Activated CD8-positive, alpha-beta memory T cell treated with anti-CD3 and anti-CD28 coated beads, Interleukin-2, amount 50 U/mL, for 48 hours (primary cell): ENCODE measurements at regions not wholly inside any gene's neighbourhood (a gene's known extent, or its start where the extent isn't known, plus 50 kb on each side); places are given as distances from the start of the nearest gene placed in this dataset.
"Not testable (repeated sequence)": the region's sequence is repeated elsewhere in the genome, so short reads cannot be mapped to it uniquely, and the experiment has no call there.

ENCODE experiments used
- DNase-seq: peaks from one replicate; pipeline ENCODE4 v3.0.0-alpha.2; 2020

DNA sequence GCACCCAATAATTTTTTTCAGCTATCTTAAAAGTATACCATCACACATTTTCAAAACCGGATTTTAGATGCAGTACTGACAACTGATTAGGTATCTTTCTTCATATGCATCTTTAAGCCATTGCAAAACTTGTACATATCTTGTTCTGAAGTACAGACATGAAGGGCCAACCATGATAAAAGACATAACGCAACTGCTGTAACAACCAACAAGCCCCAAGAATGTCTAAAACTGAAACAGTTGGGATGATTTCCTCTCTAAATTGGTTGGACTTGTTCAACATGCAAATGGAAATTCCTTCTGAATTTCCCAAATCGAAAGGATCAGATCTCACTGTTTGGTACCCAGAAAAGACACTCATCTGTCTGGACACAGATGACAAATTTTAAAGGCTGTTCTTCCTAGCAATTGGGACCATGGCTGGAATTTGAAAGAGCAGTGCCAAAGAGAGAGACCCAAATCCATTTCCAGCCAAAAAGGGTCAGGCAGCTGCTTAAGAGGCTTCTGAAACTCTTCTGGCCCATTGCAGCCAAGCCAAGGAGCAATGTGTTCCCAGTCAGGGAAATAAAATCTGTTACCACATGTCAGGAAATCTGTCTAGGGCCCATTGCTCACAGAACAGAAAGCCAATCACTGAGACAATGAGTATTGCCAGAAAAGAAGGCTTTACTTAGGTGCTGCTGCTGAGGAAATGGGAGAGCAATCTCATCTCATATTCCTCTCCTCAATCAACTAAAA, 1122.4 kb upstream of the USP15 start:
- no peak for DNase-seq

DNA sequence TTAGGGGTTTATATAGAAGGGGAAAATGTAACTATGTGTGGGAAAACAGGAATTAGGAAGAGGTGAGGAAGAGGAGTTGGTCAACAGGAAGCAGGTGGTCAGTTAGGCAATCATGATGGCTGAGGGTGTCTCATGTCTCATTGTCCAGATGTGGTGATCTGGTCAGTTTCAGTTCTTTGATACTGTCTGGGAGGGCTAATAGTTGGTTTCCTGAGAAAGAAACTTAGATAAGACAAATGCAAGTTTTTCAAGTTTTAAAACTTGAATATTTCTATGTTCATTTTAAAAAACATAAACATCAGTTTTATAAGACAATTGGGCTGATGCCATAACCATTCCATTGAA, 1121.8 kb upstream of the USP15 start:
- no peak for DNase-seq

DNA sequence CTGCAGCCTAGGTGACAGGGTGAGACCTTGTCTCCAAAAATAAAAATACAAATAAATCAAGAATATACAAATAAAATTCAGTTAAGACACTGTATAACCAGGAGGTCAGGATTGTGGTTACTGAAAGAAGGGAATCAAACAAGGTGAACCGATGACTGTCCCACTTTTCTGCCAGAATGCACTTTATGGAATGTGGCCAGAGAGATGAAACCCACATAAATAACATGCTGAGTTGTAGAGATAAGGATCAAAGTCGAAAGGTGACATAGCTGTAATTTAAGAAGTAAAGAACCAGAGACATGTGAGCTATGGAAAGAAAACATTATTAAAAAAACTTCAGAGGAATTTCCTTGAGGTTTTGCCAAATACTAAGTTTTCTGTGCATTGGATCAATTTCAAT, 1098.2 kb upstream of the USP15 start:
- no peak for DNase-seq

DNA sequence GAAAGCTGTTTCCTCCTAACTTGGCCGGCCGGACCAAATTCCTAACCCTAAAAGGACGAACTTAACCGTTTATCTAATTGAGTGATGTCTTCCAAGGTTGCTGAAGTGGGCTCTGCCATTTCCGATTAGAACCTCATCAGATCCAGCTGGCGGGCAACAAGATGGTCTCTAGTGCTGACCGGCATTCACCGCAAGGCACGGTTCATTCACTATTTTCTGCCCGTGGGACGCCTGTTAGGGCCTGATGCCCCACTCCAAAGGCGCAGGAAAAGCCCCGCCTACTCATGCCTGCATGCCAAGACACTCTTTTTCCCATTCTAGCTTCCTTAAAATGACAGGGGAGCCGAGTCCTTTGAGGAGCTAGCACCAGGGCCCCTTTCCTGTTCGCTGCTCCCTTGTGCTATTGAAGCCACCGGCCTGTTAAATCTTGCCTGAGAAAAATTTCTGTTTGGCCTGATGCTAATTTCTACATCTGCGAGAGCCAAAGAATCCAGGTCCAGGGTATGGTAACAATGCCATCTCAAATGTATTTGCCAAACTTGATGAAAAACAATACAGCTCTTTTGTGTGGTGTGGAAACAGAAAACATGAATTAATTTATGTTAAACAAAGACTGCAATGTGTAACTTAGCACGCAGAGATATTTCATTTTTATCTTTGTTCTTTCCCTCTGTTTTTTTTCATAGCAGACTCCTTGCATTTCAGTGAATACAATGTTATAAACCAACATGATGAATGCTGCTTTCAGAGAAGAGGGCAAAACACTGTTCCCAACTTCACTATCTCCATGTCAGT, 1071.2 kb upstream of the USP15 start:
- DNase-seq: no peak

DNA sequence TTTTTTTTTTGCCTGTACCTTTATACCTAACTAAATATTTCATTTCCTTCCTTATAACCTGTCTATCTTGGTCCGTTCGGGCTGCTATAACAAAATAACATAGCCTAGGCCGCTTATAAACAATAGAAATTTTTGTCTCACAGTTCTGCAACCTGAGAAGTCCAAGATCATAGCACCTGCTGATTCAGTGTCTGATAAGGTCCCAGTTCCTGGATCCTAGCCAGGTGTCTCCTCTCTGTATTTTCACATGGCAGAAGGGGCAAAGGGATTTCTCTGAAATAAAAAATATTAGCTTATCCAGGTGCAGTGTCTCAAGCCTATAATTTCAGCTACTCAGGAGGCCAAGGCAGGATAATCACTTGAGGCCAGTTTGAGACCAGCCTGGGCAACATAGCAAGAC, 1046.6 kb upstream of the USP15 start:
- no peak for DNase-seq

DNA sequence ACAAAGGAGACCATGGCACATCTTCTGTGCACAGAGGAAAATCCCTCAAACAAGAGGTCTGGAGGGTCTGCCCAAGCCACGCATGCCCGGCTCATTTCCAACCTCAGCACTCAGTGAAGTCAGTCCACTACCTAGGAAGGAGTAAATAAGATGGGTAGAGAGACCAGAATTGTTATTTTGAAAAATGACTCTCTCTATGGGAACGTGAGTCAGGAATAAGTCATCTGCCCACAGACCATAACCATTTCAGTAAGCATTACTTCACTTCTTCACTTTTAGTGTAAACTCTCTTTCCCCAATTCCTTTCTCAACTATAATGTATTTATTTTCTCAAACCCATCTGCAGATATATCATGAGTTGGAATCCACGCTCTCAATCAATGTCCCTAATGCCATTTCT, 1039.9 kb upstream of the USP15 start:
- no peak for DNase-seq

DNA sequence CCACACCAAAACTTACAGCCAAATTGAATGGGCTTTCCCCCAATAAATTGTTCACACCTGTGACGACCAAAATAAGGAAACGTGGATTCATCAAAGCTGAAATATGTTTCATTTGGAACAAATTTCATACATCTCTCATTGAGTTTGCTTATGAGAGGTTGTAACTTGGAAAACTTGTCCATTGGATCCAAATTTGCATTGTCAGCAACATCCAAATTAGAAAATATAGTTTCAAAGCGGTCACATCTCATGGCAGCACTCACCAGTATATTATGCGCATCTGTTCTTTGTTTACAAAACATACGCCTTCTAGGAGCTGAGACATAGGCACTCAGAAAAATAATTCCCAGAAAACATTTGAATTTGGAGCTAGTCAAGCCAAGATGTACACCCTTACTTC, 1028.2 kb upstream of the USP15 start:
- no peak for DNase-seq

DNA sequence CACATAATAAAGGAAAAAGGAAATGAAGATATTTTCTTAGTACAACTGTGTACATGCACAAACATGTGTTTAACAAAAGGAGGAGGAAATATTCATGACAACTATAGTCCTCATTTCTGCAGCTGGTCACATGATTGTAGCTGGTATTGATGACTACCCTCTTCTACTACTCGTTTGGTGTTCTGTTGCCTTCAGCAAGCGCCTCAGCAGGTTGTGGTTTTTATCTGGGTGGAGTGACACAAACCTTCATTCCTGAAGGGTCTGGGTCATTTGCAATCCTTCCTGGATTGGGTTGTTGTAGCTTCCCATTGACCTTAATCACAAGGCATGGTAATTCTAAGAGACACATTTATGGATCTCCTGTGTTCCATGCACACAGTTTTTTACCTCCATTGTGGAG, 1009.9 kb upstream of the USP15 start:
- no peak for DNase-seq

DNA sequence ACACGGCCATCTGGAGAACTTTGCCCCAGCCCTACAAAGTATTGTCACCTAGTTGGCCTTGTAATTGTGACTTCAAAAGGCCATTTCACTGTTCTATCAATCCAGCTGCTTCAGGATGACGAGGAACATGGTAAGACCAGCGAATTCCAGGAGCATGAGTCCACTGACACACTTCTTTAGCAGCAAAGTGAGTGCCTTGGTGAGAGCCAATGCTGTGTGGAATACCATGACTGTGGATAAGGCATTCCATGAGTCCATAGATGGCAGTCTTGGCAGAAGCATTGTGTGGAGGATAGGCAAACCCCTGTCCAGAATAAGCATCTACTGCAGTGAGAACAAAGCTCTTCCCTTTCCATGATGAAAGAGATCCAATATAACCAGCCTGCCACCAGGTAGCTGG, 1009.1 kb upstream of the USP15 start:
- no peak for DNase-seq

DNA sequence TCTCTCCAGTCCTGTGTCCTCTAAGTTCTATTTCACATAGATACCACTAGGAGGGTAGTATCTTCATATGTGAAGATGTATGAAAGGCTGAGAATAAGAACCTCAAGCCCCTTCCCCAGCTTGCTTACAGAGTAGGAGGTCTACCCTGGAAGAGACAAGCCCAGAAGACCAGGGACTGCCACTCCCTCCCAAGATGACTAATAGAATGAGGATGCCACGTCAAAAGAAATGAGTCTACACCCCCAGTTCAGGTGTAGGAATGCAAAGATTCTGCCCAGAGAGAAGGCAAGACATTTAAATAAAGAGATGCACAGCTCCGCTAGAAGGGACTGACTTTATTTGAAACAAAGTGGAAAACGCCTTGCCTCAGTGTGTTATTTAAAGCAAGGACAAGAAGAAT, 1006.0 kb upstream of the USP15 start:
- no peak for DNase-seq

DNA sequence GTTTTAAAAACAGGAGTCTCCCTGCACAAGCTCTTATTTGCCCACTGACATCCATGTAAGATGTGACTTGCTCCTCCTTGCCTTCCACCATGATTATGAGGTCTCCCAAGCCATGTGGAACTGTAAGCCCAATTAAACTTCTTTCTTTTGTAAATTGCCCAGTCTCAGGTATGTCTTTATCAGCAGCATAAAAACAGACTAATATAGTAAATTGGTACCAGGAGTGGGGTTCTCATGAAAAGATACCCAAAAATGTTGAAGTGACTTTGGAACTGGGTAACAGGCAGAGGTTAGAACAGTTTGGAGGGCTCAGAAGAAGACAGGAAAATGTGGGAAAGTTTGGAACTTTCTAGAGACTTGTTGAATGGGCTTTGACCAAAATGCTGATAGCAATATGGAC, 995.9 kb upstream of the USP15 start:
- DNase-seq: not testable (repeated sequence)

DNA sequence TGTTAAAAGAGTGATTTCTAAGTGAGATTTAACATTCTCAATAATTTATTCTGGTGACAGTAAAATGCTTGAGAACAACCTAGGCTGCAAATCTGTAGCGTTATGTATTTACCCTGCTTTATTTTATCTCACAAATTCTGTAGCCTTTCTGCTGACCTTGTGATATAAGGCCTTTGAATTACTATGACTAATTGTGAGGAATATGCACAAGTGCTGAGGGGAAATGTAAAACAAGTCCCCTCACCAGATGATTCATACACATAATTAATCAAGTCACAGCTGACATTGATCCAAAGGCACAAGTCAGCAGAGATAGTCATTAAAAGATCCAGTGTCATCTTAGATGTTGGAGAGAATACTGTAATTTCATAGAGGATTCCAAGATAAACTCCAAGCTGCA, 992.7 kb upstream of the USP15 start:
- DNase-seq: no peak

DNA sequence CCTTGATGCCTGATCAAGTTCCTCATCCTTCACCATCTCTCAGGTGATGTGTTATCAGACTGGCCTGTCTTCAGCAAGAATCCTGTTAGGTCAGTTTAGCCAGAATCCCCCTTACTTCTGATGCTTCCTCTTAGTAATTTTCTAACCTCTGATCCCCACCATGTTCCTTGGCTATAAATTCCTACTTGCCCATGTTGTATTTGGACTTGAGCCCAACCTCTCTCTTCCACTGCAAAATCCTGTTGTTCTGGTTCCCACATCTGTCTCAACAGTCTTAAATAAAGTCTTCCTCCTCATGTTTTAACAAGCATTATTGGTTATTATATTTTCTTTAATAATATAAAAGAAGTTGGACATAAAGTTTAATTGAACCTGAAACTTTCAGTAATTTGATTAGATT, 987.8 kb upstream of the USP15 start:
- DNase-seq: no peak

DNA sequence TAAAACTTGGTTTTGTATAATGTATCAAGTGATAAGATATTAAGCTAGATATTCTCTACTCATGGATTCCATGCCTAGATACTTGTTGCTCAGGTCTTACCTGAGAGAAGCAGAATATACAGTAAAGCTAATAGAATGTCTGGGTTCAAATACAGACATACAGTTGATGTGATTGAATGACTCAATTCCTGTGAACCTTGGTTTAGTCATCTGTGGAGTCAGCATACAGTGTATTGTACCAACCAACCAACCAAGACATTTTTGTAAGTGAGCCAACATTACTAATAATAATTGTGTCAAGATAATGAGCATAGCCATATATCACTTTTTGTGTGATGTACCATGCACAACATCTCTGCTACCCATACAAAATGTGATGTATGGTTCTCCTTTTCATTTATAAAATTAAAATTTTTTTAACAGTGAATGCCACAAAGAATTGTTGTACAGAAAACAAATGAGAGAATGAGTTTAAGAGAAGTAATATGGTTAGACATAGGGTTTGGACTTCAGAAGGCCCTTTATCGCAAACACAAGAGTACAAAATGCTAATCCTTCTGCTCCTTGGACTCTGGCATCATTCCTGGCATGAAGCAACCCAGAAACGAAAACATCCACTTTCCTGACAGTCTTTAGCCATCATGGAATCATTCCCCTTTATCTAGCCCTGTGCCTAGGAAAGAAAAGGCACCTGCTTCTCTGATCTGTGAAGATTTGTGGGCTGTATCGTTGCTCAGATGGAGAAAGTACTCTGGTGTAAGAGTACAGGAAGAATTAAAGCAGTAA, 977.2 kb upstream of the USP15 start:
- no peak for DNase-seq

DNA sequence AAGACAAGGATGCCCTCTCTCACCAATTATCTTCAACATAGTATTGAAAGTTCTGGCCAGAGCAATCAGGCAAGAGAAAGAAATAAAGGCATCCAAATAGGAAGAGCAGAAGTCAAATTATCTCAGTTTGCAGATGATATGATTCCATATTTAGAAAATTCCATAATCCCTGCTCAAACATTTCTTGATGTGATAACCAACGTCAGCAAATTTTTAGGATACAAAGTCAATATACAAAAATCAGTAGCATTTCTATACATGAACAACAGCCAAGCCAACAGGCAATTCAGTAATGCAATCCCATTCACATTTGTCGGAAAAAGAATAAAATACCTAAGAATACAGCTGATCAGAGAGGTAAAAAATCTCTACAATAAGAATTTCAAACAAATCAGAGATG, 969.7 kb upstream of the USP15 start:
- no peak for DNase-seq

DNA sequence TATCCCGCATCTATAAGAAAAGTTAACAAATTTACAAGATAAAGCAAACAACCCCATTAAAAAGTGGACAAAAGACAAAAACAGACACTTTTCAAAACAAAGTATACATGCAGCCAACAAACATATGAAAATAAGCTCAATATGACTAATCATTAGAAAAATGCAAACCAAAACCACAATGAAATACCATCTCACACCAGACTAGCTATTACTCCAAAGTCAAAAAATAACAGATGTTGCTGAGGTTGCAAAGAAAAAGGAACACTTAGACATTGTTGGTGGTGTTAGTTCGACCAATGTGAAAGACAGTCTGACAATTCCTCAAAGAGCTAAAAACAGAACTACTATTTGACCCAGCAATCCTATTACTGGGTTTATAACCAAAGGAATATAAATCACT, 968.6 kb upstream of the USP15 start:
- DNase-seq: no peak

DNA sequence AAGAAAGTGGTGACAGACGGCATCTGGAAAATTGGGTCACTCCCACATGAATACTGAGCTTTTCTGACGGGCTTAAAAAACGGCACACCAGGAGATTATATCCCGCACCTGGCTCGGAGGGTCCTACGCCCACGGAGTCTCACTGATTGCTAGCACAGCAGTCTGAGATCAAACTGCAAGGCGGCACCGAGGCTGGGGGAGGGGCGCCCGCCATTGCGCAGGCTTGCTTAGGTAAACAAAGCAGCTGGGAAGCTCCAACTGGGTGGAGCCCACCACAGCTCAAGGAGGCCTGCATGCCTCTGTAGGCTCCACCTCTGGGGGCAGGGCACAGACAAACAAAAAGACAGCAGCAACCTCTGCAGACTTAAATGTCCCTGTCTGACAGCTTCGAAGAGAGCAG, 966.2 kb upstream of the USP15 start:
- DNase-seq: not testable (repeated sequence)

DNA sequence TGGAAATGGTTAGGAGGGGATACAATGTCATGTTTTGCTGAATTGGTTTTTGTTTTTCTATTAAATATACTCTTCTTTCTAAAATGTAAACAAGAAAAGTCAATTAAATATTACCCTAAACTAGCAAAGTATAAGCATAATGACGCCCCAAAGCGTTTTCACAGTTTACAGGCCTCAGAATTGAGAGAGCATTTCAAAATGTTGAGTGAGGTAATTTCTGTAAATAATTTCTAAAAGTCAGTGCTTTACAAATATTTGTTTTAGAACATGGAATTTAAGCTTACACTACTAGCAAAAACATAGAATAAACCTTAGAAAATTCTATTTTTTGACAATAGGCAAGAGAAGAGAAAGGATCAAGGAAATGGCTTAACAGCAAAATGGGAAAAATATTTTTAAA, 958.4 kb upstream of the USP15 start:
- no peak for DNase-seq

DNA sequence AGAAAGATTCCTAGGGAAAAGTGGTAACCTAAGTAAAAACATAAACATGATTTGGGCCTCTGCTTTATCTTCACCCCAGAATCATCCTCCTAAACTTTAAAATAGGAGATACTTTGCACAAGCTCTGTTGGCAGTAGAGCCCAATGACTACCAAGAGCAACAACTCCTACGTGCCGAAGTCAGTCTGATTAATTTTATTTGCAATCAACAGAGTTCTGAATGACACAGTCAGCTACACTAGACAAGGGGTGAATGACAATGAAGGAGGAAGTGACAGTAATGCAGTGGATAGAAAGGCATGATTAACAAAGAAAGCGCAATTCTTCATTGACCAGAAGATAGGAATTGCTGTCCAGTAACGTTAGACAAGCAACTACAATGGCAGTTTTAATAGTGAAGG, 957.9 kb upstream of the USP15 start:
- no peak for DNase-seq

DNA sequence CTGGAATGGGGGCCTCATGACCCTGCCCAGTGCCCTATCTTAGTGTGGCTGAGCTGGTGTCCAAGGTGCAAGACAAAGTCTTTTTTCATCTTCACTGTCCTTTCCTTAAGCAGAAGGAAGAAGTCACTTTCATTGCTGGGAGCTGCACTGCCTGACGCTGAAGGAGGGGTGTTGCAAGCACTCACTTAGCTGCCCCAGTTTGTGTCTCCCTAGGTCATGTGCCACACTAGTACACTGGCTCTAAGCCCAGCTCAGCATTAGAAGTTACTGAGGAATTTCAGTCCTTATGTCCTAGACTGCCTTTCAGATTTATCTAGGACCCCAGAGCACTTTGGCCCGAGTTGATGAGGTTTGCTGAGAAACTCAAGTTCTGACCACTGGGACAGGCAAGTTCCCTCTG, 952.0 kb upstream of the USP15 start:
- DNase-seq: no peak

DNA sequence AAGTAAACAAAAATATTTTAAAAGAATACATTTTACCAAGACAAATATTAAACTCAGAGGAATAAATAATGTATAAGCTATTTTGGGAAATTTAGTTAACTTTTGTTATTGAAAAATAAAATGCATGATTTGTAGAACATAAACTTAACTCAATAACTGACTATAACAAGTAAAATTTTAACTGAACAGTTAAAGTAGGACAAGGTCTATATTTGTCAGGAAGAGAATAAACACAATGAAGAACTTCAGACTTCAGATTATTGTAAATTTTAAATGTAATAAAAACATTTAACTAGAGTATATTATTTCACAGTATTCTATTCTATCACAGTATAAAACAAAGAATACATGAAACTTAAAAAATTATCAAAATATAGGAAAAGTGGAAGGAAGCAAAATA, 948.8 kb upstream of the USP15 start:
- DNase-seq: no peak

DNA sequence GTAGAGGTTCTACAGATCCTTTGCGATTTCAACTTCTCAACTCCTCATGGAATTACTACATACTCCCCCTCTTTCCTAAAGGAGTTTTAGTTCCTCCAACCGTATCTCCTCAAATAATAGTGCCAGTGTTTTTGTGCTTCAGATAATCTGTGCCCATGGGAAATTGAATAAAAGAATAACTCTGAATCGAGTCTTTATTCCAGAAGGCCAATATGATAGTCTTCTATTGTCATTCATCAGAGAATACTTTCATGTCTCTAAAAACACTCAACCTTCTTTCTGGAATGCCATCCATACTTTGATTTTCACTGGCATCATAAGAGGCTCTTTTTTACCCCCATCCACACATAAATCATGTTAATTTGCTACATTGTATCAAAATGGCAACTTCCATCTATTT, 911.3 kb upstream of the USP15 start:
- DNase-seq: no peak

DNA sequence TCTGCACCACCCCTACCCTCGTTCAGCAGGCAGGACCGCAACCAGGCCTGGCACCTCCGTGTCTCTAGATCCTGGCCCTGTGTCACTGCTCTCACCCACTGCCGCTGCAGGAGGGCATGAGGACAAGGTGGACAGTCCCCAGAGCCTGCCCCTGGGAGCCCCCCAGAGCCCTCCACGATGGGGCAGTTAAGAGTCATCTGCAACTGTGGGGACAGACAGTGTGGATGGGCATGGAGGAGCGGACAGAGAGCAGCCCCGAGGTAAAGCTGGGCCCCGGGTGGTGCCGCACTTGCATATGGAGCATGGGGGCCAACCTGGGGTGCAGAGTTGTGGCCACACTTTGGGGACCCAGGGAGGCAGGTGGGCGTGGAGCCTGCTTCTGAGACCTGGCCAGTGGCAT, 905.1 kb upstream of the USP15 start:
- no peak for DNase-seq

DNA sequence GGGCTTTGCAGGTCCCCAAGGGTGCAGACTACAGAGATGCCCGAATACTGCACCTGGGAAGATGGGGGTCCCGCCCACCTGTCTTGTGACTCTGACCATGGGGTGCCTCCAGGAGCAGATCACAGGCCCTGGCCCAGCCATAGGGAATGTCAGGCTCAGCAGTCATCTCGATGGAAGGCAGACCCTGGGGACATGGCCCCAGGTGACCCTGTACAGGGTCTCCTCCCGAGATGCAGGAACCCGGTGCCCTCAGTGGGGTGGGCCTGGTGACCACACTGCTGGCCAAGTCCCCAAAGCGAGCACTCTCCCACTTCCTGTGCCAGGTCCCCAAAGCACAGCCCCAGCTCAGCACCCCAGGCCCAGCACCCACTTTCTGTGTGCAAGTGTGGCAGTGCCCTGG, 903.7 kb upstream of the USP15 start:
- DNase-seq: no peak
